ENCODE measurements at regions not wholly inside any gene's neighbourhood (a gene's known extent, or its start where the extent isn't known, plus 50 kb on each side); places are given as distances from the start of the nearest gene placed in this dataset.

DNA sequence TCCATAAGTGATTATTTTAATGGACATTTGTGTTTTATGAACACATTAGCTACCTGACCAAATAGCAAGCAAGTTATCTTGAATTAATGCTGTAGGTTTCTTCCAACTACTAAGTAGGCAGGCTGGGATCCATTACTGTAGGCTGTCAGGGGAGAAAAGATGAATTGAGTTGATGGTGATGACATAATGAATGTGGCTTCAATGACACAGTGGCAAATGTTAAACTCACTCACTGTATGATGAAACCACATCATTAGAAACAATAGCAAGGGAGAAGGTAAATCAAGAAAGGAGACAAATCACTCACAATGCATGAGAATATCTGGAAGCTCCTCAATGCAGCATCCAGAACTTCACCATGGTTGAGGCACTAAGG lies 529.7 kb upstream of the CITED2 start:
- TF ChIP-seq, protein P1, sequence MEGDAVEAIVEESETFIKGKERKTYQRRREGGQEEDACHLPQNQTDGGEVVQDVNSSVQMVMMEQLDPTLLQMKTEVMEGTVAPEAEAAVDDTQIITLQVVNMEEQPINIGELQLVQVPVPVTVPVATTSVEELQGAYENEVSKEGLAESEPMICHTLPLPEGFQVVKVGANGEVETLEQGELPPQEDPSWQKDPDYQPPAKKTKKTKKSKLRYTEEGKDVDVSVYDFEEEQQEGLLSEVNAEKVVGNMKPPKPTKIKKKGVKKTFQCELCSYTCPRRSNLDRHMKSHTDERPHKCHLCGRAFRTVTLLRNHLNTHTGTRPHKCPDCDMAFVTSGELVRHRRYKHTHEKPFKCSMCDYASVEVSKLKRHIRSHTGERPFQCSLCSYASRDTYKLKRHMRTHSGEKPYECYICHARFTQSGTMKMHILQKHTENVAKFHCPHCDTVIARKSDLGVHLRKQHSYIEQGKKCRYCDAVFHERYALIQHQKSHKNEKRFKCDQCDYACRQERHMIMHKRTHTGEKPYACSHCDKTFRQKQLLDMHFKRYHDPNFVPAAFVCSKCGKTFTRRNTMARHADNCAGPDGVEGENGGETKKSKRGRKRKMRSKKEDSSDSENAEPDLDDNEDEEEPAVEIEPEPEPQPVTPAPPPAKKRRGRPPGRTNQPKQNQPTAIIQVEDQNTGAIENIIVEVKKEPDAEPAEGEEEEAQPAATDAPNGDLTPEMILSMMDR (IDR thresholded peaks at IDR 0.05) = no peak
- no peak for TF ChIP-seq POLR2A (IDR thresholded peaks at IDR 0.05)

Measured in heart left ventricle (tissue), 13 donors.